IMR-90 (cell line): ENCODE measurements at regions not wholly inside any gene's neighbourhood (a gene's known extent, or its start where the extent isn't known, plus 50 kb on each side); places are given as distances from the start of the nearest gene placed in this dataset.
"Not testable (repeated sequence)": the region's sequence is repeated elsewhere in the genome, so short reads cannot be mapped to it uniquely, and the experiment has no call there.

Experiments used
- ATAC-seq: fragments of 200-7000 bp; cut with Tn5 transposase; 2 replicates; pipeline ENCODE4 v1.9.1; 2020; ENCODE audit warnings: low read depth, mild to moderate bottlenecking, moderate library complexity
- BruUV-seq: library from RNA; stranded (reverse); fragments of 400-500 nt; replicated peaks from 2 replicates; lab custom pipeline; 2021; lab: Mats Ljungman, UMichigan
- CTCF ChIA-PET: fragments of 300-600 bp; formaldehyde crosslinking; extraction: SDS; loops from one replicate; lab custom pipeline; 2021; ENCODE audit warnings: antibody characterized with exemption; lab: Yijun Ruan, JAX
- POLR2A ChIA-PET: fragments of 300-600 bp; sonication (Branson Sonifier 250); formaldehyde crosslinking; loops from one replicate; lab custom pipeline; 2022; ENCODE audit warnings: antibody characterized with exemption; ENCODE audit not compliant: unreplicated experiment; lab: Charles Lee
- DNase-seq: peaks from one replicate; pipeline ENCODE4 v3.0.0; 2013
- H2AFZ ChIP-seq: replicated peaks from 2 replicates; pipeline ENCODE3; 2013; ENCODE audit warnings: low read length, mild to moderate bottlenecking; ENCODE audit not compliant: poor library complexity
- H2AK5ac ChIP-seq: 2 replicates; pipeline ENCODE4 v1.6.1; 2013; ENCODE audit warnings: low read depth, low read length, inconsistent platforms
- H2AK9ac ChIP-seq: replicated peaks from 2 replicates; pipeline ENCODE3; 2013; ENCODE audit warnings: mild to moderate bottlenecking, low read depth, low read length, moderate library complexity; ENCODE audit not compliant: poor library complexity
- H2BK120ac ChIP-seq: 2 replicates; pipeline ENCODE4 v1.6.1; 2013; ENCODE audit warnings: low read depth, low read length, inconsistent platforms
- H2BK15ac ChIP-seq: 3 replicates; pipeline ENCODE4 v1.6.1; 2013; ENCODE audit warnings: low read depth, low read length, inconsistent platforms
- H2BK20ac ChIP-seq: 2 replicates; pipeline ENCODE4 v1.6.1; 2013; ENCODE audit warnings: low read depth, mild to moderate bottlenecking, inconsistent platforms, low read length, moderate library complexity
- H2BK5ac ChIP-seq: 2 replicates; pipeline ENCODE4 v1.6.1; 2013; ENCODE audit warnings: mild to moderate bottlenecking, low read depth, low read length, inconsistent platforms; ENCODE audit not compliant: poor library complexity, severe bottlenecking
- H3K14ac ChIP-seq: replicated peaks from 2 replicates; pipeline ENCODE4 v1.6.1; 2013; ENCODE audit warnings: low read depth, low read length, inconsistent platforms
- H3K18ac ChIP-seq: 2 replicates; pipeline ENCODE4 v1.6.1; 2013; ENCODE audit warnings: low read depth, low read length, control low read depth
- H3K23ac ChIP-seq: 2 replicates; pipeline ENCODE4 v1.6.1; 2013; ENCODE audit warnings: low read depth, low read length, inconsistent platforms
- H3K27ac ChIP-seq: 2 replicates; pipeline ENCODE4 v1.5.1; 2013; ENCODE audit warnings: mild to moderate bottlenecking, control low read depth, low read length; ENCODE audit not compliant: insufficient read depth
- H3K27me3 ChIP-seq: 2 replicates; pipeline ENCODE4 v1.6.1; 2013; ENCODE audit warnings: low read length; ENCODE audit not compliant: control insufficient read depth, insufficient read depth
- H3K36me3 ChIP-seq: 2 replicates; pipeline ENCODE4 v1.6.1; 2013; ENCODE audit warnings: low read length, mixed read lengths; ENCODE audit not compliant: control insufficient read depth, insufficient read depth
- H3K4ac ChIP-seq: 2 replicates; pipeline ENCODE4 v1.6.1; 2013; ENCODE audit warnings: low read depth, low read length, inconsistent platforms
- H3K4me1 ChIP-seq: 2 replicates; pipeline ENCODE4 v1.6.1; 2013; ENCODE audit warnings: low read length, mixed read lengths; ENCODE audit not compliant: control insufficient read depth, insufficient read depth
- H3K4me2 ChIP-seq: 2 replicates; pipeline ENCODE4 v1.6.1; 2013; ENCODE audit warnings: low read depth, mild to moderate bottlenecking, control low read depth, low read length, moderate library complexity
- H3K4me3 ChIP-seq: 2 replicates; pipeline ENCODE4 v1.5.1; 2013; ENCODE audit warnings: low read depth, mild to moderate bottlenecking, control low read depth, low read length, moderate library complexity; ENCODE audit not compliant: insufficient read depth
- H3K56ac ChIP-seq: 2 replicates; pipeline ENCODE4 v1.6.1; 2013; ENCODE audit warnings: low read length, inconsistent platforms; ENCODE audit not compliant: insufficient read depth; ENCODE audit errors: extremely low read depth
- H3K79me1 ChIP-seq, 2 experiments: 2 replicates each; pipeline ENCODE4 v1.6.1; 2013; ENCODE audit warnings: low read length in 2 of 2, inconsistent platforms in 1 of 2, low read depth in 1 of 2
- H3K9ac ChIP-seq: 2 replicates; pipeline ENCODE4 v1.6.1; 2013; ENCODE audit warnings: low read depth, low read length, control low read depth
- H3K9me1 ChIP-seq: 2 replicates; pipeline ENCODE4 v1.6.1; 2013; ENCODE audit warnings: low read length, inconsistent platforms; ENCODE audit not compliant: insufficient read depth
- H3K9me3 ChIP-seq: 2 replicates; pipeline ENCODE4 v1.6.1; 2013; ENCODE audit warnings: low read length; ENCODE audit not compliant: control insufficient read depth, insufficient read depth
- H4K20me1 ChIP-seq: 2 replicates; pipeline ENCODE4 v1.6.1; 2013; ENCODE audit warnings: low read length, inconsistent platforms; ENCODE audit not compliant: insufficient read depth
- H4K5ac ChIP-seq: 2 replicates; pipeline ENCODE4 v1.6.1; 2013; ENCODE audit warnings: mild to moderate bottlenecking, low read depth, low read length, control low read depth
- H4K8ac ChIP-seq, 2 experiments: 2 replicates each; pipeline ENCODE4 v1.6.1; 2013; ENCODE audit warnings: low read depth in 2 of 2, low read length in 2 of 2, control low read depth in 1 of 2, inconsistent platforms in 1 of 2
- H4K91ac ChIP-seq: 2 replicates; pipeline ENCODE4 v1.6.1; 2013; ENCODE audit warnings: low read depth, low read length, inconsistent platforms; ENCODE audit not compliant: insufficient read depth
- WGBS, 2 experiments: methylation state at CpG; one replicate each; pipeline versions ENCODE4 v1.1.5 to v1.1.7; 2013; ENCODE audit warnings: missing lambda C conversion rate in 2 of 2; ENCODE audit not compliant: insufficient read length in 1 of 2; ENCODE audit errors: extremely low coverage in 2 of 2; 5-methylcytosine and 5-hydroxymethylcytosine counted together
- dilution Hi-C: fragments of 300-500 bp; cut with HindIII; formaldehyde crosslinking; loops from one replicate; pipeline ENCODE4 v1.14.3; 2018; ENCODE audit warnings: low sequenced_read_pairs; ENCODE audit not compliant: unreplicated experiment
- in situ Hi-C: fragments of 300-500 bp; cut with MboI; formaldehyde crosslinking; loops from 3 replicates; pipeline ENCODE4 v1.14.3; 2019; ENCODE audit warnings: low sequenced_read_pairs, inconsistent platforms, mixed read lengths
- intact Hi-C: fragments of 100-400 bp; cut with micrococcal nuclease; formaldehyde crosslinking; loops from 2 replicates; pipeline ENCODE4 v1.10.0; 2022

GRCh38 chr11:103616586-103616985 lies 419.9 kb upstream of the DDI1 start:
- BruUV-seq, H3K4me3 ChIP-seq, H2AK5ac ChIP-seq, H3K36me3 ChIP-seq, H3K9me3 ChIP-seq, H3K14ac ChIP-seq, H4K8ac ChIP-seq, H3K9ac ChIP-seq, H3K9me1 ChIP-seq, H3K27ac ChIP-seq, H3K4me2 ChIP-seq, H2BK5ac ChIP-seq, H3K18ac ChIP-seq, H2BK15ac ChIP-seq, H3K79me1 ChIP-seq, ATAC-seq, H2BK20ac ChIP-seq, H3K23ac ChIP-seq, dilution Hi-C loops, H4K5ac ChIP-seq, POLR2A ChIA-PET, H2AK9ac ChIP-seq, intact Hi-C loops, H3K56ac ChIP-seq, H3K4ac ChIP-seq, H4K91ac ChIP-seq, DNase-seq, in situ Hi-C loops, H4K20me1 ChIP-seq, H2BK120ac ChIP-seq, H2AFZ ChIP-seq, H3K27me3 ChIP-seq, H3K4me1 ChIP-seq: not testable (repeated sequence)
- no CpG with 5 or more reads among the region's 2 CpGs for WGBS, 2 experiments
- CTCF ChIA-PET = interaction anchor here (0.7 kb wide), 1 partner anchor 282 kb away, joined by 3 read pairs; no protein-coding TSS in a partner anchor
